IPS-18c (cell line): ENCODE measurements at regions not wholly inside any gene's neighbourhood (a gene's known extent, or its start where the extent isn't known, plus 50 kb on each side); places are given as distances from the start of the nearest gene placed in this dataset.

Experiments
- H3K4me3 ChIP-seq: 2 replicates; pipeline ENCODE4 v1.7.0; 2013; ENCODE audit warnings: low read depth, mild to moderate bottlenecking, low read length, moderate library complexity; ENCODE audit not compliant: insufficient read depth
- H3K9me3 ChIP-seq: one replicate; pipeline ENCODE4 v1.6.1; 2013; ENCODE audit warnings: mild to moderate bottlenecking, low read length, moderate library complexity; ENCODE audit not compliant: control insufficient read depth, insufficient read depth

DNA sequence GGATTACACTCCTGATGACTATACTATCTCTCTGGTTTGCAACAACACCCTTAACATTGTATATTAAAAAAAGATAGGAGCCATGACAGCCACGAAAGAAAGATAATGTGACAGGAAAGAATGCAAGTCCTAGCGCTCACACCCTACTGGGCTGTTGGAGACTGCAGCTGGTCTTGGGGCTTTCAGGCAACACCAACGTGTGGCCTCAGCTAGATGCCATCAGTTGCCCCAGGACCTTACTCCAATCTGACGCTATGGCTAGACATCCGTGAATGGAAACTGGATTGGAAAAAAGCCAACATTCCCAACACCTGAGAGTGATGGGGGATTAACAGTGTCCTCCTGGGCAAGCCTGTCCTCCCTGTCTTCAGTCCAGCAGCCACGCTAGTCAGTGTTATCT, 357.4 kb upstream of the GULP1 start:
- Histone ChIP-seq H3K9me3 (no peaks in the 10 kb centered on the region), H3K4me3 (no peak overlapping the region)

- H3K9me3 ChIP-seq: no peaks in the 10 kb centered on the region
- no peak overlapping the region for H3K4me3 ChIP-seq
These were observed 357.0 kb upstream of the GULP1 start for GRCh38 chr2:187934692-187935091.

DNA sequence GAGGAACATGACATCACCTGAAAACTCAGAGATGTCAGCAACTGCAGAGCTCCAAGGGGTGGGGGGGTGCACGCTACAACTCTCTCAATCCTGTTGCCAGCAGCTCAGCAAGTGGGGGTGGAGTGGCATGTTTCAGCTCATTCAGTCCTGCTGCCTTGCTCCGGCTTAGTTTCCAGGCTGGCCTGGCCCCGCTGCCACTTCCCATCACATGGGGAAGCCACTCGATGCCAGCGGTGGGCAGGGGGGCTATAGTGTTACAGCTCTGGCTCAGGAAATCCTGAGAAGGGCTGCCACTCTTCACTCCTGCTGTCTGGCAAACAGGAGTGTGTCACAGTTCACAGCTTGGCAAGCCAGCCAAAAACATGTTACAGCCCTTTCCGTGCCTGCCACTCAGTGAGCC, 356.5 kb upstream of the GULP1 start:
- no peaks in the 10 kb centered on the region for H3K9me3 ChIP-seq

DNA sequence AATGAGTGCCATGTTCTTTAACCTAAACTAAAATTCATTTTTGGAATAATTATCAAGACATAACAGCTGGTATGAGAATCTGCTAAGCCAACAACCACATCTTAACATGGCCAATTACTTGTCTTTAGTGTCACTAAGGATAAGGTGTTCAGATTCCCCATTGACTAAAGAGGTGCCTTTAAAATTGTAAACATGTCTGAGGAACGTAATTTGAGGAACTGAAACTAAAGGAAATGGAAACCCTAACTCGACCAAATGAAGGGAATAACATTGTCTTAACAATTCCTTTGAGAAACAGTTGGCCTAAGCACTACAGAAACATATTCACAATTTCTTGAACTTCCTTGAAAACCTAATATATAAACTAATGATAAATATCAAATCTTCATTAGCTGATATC, 355.4 kb upstream of the GULP1 start:
- Histone ChIP-seq H3K9me3 (no peaks in the 10 kb centered on the region), H3K4me3 (no peak overlapping the region)

More for the DNA sequence above, 356.5 kb upstream of the GULP1 start:
- no peak overlapping the region for H3K4me3 ChIP-seq

DNA sequence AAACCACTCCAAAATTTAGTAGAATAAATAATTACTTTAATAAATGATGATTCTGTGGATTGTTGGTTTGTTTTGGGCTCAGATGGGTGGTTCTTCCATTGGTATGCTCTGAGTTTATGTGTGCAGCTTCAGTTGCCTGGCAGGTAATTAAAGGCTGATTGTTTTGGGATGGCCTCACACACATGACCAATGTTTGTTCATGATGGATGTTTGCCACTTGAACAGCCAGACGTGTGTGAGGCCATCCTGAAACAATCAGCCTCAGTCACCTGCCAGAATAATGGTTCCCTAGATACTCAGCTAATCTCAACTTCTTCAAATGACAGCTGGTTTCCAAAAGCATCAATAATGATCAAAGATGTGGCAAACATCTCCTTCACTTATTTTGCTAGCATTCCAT, 352.5 kb upstream of the GULP1 start:
- H3K9me3 ChIP-seq: no peaks in the 10 kb centered on the region
- H3K4me3 ChIP-seq: no peak overlapping the region

DNA sequence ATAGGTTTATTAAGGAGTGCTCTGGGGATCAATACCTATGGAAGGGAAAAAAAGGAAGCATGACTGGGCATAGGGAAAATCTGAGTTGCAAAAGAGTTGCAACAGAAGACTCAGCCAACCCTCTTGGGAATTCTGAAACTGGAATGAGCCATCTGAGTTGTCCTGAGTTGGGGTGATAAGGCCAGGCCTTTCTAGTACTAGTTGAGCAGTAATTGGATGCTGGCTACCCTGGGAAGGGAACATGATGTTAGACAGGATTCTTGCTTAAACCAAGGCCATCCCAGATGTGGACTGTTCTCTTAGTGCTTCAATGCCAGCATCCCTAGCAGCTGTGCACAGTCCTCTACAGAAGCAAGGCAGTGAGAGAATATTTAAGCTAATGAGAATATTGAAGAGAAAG, 348.8 kb upstream of the GULP1 start:
- H3K9me3 ChIP-seq: no peaks in the 10 kb centered on the region
- H3K4me3 ChIP-seq: no peak overlapping the region

- Histone ChIP-seq H3K4me3 (no peak overlapping the region), H3K9me3 (no peaks in the 10 kb centered on the region)
These were observed 347.8 kb upstream of the GULP1 start for GRCh38 chr2:187943772-187944369.

- no peak overlapping the region for H3K4me3 ChIP-seq
- H3K9me3 ChIP-seq: peaks cover 2% of the 10 kb centered on the region
These were observed 341.8 kb upstream of the GULP1 start for GRCh38 chr2:187949859-187950258.

DNA sequence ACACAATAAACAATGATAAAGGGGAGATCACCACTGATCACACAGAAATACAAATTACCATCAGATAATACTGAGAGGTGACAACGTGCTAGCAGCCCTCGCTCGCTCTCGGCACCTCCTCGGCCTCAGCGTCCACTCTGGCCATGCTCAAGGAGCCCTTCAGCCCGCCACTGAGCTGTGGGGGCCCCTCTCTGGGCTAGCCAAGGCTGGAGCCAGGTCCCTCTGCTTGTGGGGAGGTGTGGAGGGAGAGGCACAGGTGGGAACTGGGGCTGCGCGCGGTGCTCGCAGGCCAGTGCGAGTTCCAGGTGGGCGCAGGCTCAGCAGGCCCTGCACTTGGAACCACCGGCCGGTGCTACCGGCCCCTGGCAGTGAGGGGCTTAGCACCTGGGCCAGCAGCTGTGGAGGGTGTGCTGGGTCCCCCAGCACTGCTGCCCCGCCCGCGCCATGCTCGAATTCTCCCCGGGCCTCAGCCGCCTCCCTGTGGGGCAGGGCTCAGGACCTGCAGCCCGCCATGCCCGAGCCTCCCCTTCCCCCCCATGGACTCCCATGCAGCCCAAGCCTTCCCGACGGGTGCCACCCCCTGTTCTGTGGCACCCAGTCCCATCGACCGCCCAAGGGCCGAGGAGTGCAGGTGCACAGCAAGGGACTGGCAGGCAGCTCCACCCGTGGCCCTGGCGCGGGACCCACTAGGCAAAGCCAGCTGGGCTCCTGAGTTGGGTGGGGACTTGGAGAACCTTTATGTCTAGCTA, 340.0 kb upstream of the GULP1 start:
- peaks cover 2% of the 10 kb centered on the region for H3K9me3 ChIP-seq
- H3K4me3 ChIP-seq: no peak overlapping the region

- H3K9me3 ChIP-seq: no peaks in the 10 kb centered on the region
- no peak overlapping the region for H3K4me3 ChIP-seq
These were observed 334.7 kb upstream of the GULP1 start for GRCh38 chr2:187956906-187957534.

DNA sequence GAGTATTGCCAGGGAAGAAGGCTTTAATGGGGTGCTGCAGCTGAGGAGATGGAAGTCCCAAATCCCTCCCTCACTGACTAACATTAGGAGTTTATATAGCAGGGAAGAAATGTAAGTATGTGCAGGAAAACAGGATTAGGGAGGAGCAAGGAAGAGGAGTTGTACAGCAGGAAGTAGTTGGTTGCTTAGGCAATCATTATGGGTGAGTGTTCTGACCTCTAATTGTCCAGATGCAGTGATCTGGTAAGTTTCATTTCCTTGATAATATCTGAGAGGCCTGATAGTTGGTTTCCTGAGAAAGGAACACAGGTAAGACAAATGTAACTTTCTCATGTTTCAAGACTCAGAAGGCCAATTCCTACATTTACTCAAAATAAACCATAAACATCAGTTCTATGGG, 331.9 kb upstream of the GULP1 start:
- H3K4me3 ChIP-seq: no peak overlapping the region
- no peaks in the 10 kb centered on the region for H3K9me3 ChIP-seq

- Histone ChIP-seq H3K9me3 (no peaks in the 10 kb centered on the region), H3K4me3 (no peak overlapping the region)
These were observed 329.1 kb upstream of the GULP1 start for GRCh38 chr2:187962538-187962937.

GRCh38 chr2:187964746-187965145, 326.9 kb upstream of the GULP1 start:
- no peaks in the 10 kb centered on the region for H3K9me3 ChIP-seq
- no peak overlapping the region for H3K4me3 ChIP-seq

DNA sequence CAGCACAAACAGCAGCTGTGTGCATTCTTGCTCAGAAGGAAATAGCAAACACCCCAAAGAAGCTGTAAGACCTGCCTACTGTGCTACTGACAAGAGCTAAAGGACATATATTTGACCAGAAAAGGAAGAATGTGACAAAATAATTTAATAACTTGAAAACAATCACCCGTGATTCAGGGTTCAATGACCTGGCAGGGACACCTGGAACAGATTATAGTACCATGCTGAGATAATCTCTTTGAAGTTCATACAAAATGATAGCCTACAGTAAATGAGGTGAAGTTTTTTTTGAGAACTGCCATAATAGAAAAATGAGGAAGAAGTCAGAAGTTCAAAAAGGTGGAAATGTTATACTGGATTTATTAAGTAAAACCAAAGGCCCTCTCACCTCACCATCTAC, 324.8 kb upstream of the GULP1 start:
- no peak overlapping the region for H3K4me3 ChIP-seq
- H3K9me3 ChIP-seq: no peaks in the 10 kb centered on the region

- H3K9me3 ChIP-seq: no peaks in the 10 kb centered on the region
- H3K4me3 ChIP-seq: no peak overlapping the region
These were observed 319.8 kb upstream of the GULP1 start for GRCh38 chr2:187971893-187972292.

DNA sequence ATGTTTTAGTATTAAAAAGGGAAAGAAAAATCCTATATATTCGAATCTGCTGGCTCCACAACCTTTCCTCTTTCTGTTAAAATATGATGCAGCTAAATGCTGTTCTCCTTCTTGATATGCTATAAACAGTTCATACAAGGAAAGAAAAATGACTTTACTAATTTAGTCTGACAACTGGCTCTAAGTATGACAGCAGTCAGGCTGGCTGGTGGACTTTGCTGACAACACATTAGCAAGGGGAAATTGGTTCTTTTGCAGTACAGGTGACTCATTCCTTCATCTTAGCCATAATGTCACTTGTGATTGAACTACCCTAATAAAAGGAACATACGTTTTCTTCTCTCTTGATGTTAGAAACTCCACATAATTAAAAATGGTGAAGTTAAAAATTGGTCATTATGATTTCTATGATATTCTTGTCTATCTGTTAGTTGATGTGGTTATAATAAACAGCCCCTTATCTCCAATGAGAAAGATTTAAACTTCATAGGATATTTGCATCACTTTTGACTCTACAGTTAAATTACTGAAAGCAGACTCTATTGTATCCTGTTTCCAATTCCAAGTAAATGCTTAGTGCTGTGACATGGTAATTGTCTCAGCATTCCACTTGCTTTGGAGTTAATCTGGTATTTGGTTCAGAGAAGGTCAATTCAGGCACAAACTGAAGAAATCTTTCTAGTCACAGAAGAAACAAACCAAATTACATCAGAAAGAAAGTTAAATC, 315.3 kb upstream of the GULP1 start:
- H3K4me3 ChIP-seq: no peak overlapping the region
- H3K9me3 ChIP-seq: no peaks in the 10 kb centered on the region

GRCh38 chr2:187976986-187977333, 314.7 kb upstream of the GULP1 start:
- no peak overlapping the region for H3K4me3 ChIP-seq
- no peaks in the 10 kb centered on the region for H3K9me3 ChIP-seq

- H3K9me3 ChIP-seq: no peaks in the 10 kb centered on the region
- no peak overlapping the region for H3K4me3 ChIP-seq
These were observed 313.3 kb upstream of the GULP1 start for GRCh38 chr2:187978356-187978755.
